A673 (cell line): ENCODE measurements at regions not wholly inside any gene's neighbourhood (a gene's known extent, or its start where the extent isn't known, plus 50 kb on each side); places are given as distances from the start of the nearest gene placed in this dataset.

Experiments used
- BruUV-seq: library from RNA; stranded (reverse); fragments of 400-500 nt; replicated peaks from 2 replicates; lab custom pipeline; 2021; lab: Mats Ljungman, UMichigan
- CTCF ChIA-PET: fragments of 300-600 bp; sonication (Branson Sonifier 250); formaldehyde crosslinking; loops from one replicate; lab custom pipeline; 2022; ENCODE audit warnings: antibody characterized with exemption; lab: Charles Lee
- POLR2A ChIA-PET: fragments of 300-600 bp; sonication (Branson Sonifier 250); formaldehyde crosslinking; loops from one replicate; lab custom pipeline; 2022; ENCODE audit warnings: antibody characterized with exemption; ENCODE audit not compliant: low non-redundant PET; lab: Charles Lee
- DNase-seq: peaks from one replicate; pipeline ENCODE4 v3.0.0-alpha.2; 2015; ENCODE audit warnings: low spot score
- H3K27ac ChIP-seq: fragments of 200-600 bp; sonication (generic); 2 replicates; pipeline ENCODE4 v1.5.1; 2016; ENCODE audit warnings: mixed run types, low read depth, mild to moderate bottlenecking, mixed read lengths, antibody characterized with exemption, low read length; ENCODE audit not compliant: poor library complexity, severe bottlenecking
- H3K27me3 ChIP-seq: fragments of 200-600 bp; sonication (generic); replicated peaks from 2 replicates; pipeline ENCODE4 v1.6.1; 2017; ENCODE audit warnings: mixed run types, low read depth, mild to moderate bottlenecking, mixed read lengths, antibody characterized with exemption, low read length; ENCODE audit not compliant: insufficient read depth, poor library complexity
- H3K36me3 ChIP-seq: fragments of 200-600 bp; sonication (generic); 2 replicates; pipeline ENCODE4 v1.6.1; 2016; ENCODE audit warnings: mixed run types, mild to moderate bottlenecking, mixed read lengths, antibody characterized with exemption, low read length; ENCODE audit not compliant: insufficient read depth, poor library complexity, severe bottlenecking
- H3K4me1 ChIP-seq: fragments of 200-600 bp; sonication (generic); 2 replicates; pipeline ENCODE4 v1.6.1; 2017; ENCODE audit warnings: mixed run types, mild to moderate bottlenecking, mixed read lengths, antibody characterized with exemption, low read length; ENCODE audit not compliant: insufficient read depth, poor library complexity, severe bottlenecking
- H3K4me3 ChIP-seq: fragments of 200-600 bp; sonication (generic); 2 replicates; pipeline ENCODE4 v1.5.1; 2016; ENCODE audit warnings: low read depth, mixed run types, mild to moderate bottlenecking, mixed read lengths, low read length; ENCODE audit not compliant: poor library complexity, severe bottlenecking
- H3K9me3 ChIP-seq: fragments of 200-600 bp; sonication (generic); 2 replicates; pipeline ENCODE4 v1.6.1; 2016; ENCODE audit warnings: mixed run types, low read depth, mild to moderate bottlenecking, mixed read lengths, antibody characterized with exemption, low read length; ENCODE audit not compliant: poor library complexity, severe bottlenecking
- CTCF ChIP-seq: fragments of 300-800, 200-600 bp; sonication (generic); conservative IDR thresholded peaks from 2 replicates; pipeline ENCODE4 v1.5.1; 2017; ENCODE audit warnings: low read depth, mild to moderate bottlenecking, antibody characterized with exemption, low read length, moderate library complexity, mixed read lengths
- EZH2 ChIP-seq: fragments of 200-600 bp; sonication (generic); IDR thresholded peaks from 2 replicates; pipeline ENCODE4 v1.6.1; 2017; ENCODE audit warnings: borderline replicate concordance, low read depth, mild to moderate bottlenecking, mixed read lengths, antibody characterized with exemption, low read length; ENCODE audit not compliant: poor library complexity, severe bottlenecking
- intact Hi-C: fragments of 100-400 bp; cut with micrococcal nuclease; formaldehyde crosslinking; loops from one replicate; pipeline ENCODE4 v1.10.0; 2022; ENCODE audit not compliant: unreplicated experiment

- Histone ChIP-seq H3K4me3 (no peak overlapping the region), H3K9me3 (no peaks in the 10 kb centered on the region), H3K27ac (no peak overlapping the region), H3K27me3 (peaks cover 4% of the 10 kb centered on the region), H3K4me1 (no peaks in the 10 kb centered on the region), H3K36me3 (no peaks in the 10 kb centered on the region)
- no peak for DNase-seq
- no TSS peak for BruUV-seq
- ChIA-PET POLR2A (no interaction called here), CTCF (no interaction called here)
- no peak for TF ChIP-seq EZH2
- TF ChIP-seq CTCF: no peak
- intact Hi-C loops: no loop called here
Measured at GRCh38 chr9:94005272-94005901, 50.2 kb upstream of the BARX1 start.
